HUES64 (cell line): ENCODE measurements at regions not wholly inside any gene's neighbourhood (a gene's known extent, or its start where the extent isn't known, plus 50 kb on each side); places are given as distances from the start of the nearest gene placed in this dataset.

ENCODE experiments used
- H3K27ac ChIP-seq: 2 replicates; pipeline ENCODE4 v1.7.0; 2013; ENCODE audit warnings: low read depth, low read length, inconsistent platforms
- H3K27me3 ChIP-seq: 2 replicates; pipeline ENCODE4 v1.6.1; 2013; ENCODE audit warnings: mild to moderate bottlenecking, low read length; ENCODE audit not compliant: insufficient read depth
- H3K36me3 ChIP-seq: 2 replicates; pipeline ENCODE4 v1.6.1; 2013; ENCODE audit warnings: mild to moderate bottlenecking, low read length; ENCODE audit not compliant: insufficient read depth
- H3K4me1 ChIP-seq: 2 replicates; pipeline ENCODE4 v1.6.1; 2013; ENCODE audit warnings: mild to moderate bottlenecking, low read length, moderate library complexity; ENCODE audit not compliant: insufficient read depth
- H3K4me3 ChIP-seq: 2 replicates; pipeline ENCODE4 v1.5.1; 2013; ENCODE audit warnings: mild to moderate bottlenecking, low read length, moderate library complexity
- H3K9ac ChIP-seq: 2 replicates; pipeline ENCODE4 v1.6.1; 2013; ENCODE audit warnings: mild to moderate bottlenecking, low read depth, low read length
- H3K9me3 ChIP-seq: 2 replicates; pipeline ENCODE4 v1.6.1; 2013; ENCODE audit warnings: low read depth, low read length; ENCODE audit not compliant: insufficient read depth
- WGBS: fragments of 150-250, 120-280 bp; methylation state at CpG from one replicate; pipeline ENCODE4 v1.1.7; 2013; ENCODE audit warnings: missing lambda C conversion rate; 5-methylcytosine and 5-hydroxymethylcytosine counted together

DNA sequence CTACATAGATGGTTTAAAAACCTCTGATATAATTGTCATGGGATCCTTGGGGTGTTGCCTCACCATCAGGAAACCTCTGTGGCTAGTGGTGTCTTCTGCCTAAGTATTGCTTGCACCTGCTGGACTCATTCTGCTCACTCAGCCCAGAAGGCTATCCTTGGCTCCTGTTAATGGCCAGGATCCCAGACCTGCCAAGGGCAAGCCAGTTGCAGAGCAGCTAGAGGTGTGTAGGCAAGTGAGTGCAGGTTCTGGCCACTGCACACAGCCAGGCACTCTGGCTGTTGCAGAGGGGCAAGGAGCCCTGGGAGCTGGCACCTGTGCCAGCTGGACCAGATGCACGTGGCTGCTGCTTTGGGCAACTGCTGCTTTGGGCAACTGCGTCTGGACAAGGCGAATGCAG lies 1125.8 kb downstream of the SI start:
- H3K27ac ChIP-seq: no peak overlapping the region
- H3K4me3 ChIP-seq: no peak overlapping the region
- H3K36me3 ChIP-seq: no peaks in the 10 kb centered on the region
- no peaks in the 10 kb centered on the region for H3K4me1 ChIP-seq
- H3K9ac ChIP-seq: no peak overlapping the region
- no peaks in the 10 kb centered on the region for H3K27me3 ChIP-seq
- no peaks in the 10 kb centered on the region for H3K9me3 ChIP-seq
- WGBS: 97% methylated on average over 3 of the region's 3 CpGs

DNA sequence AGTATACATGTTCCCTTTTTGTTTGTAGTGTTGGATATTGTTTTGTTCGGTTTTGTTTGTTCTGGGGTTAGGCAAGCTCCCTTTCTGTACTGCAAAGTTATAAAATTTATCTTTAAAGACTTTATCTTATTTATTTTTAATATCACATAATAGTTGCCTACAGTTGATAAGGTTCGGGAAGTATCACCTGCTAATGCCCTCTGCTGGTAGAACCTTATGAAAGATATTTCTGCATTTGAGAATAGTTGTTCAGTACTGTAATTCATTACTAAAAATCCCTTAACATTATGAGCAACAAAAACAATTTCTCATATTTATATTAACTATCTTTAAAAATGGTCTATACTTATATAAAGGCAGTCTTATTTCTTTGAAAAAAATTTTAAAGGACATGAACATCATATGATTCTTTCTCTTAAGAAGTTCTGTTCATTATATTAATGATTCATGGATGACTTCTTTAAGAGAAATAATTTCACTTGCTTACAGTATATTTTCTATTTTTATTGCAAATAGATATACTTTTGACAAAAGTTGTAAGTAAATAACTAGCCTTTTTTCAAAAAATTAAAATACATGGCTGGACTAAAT lies 1126.8 kb downstream of the SI start:
- Histone ChIP-seq H3K27me3 (no peaks in the 10 kb centered on the region), H3K9me3 (no peaks in the 10 kb centered on the region), H3K4me3 (no peak overlapping the region), H3K36me3 (no peaks in the 10 kb centered on the region), H3K4me1 (no peaks in the 10 kb centered on the region), H3K27ac (no peak overlapping the region), H3K9ac (no peak overlapping the region)
- WGBS: no CpG with 5 or more reads among the region's 2 CpGs

DNA sequence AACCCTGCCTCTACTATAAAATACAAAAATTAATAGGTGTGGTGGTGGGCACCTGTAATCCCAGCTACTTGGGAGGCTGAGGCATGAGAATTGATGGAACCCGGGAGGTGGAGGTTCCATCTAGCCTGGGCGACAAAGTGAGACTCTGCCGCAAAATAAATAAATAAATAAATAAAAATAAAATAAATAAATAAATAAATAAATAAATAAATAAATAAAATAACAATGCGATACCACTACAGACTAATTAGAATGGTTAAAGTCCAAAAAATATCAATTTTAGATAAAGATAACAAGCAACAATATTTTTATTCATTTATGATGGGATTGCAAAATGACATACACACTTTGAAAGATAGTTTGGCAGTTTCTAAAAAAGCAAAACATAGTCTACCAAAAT lies 1131.5 kb downstream of the SI start:
- WGBS: 100% methylated on average over 1 of the region's 4 CpGs

DNA sequence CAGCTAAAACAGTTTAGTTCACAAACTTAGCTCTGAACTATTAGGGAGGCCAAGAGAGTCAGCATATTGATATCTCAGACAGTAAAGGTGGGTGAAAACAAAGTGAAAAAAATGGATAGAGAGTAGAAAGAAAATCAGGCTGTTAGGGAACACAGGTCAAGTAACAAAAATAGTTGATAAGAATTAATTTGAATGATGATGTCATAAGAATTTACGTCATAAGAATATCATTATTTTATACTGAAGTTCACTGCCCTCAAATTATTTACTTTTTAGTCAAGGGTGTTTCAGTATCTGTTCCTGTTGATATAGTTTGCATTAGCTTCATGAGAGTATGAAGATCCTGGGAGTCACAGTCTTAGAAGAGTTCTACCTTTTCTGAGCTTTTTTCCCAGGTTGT lies 1134.6 kb downstream of the SI start:
- Histone ChIP-seq H3K27me3 (no peaks in the 10 kb centered on the region), H3K27ac (no peak overlapping the region), H3K4me1 (no peaks in the 10 kb centered on the region), H3K4me3 (no peak overlapping the region), H3K9me3 (peaks cover 6% of the 10 kb centered on the region; the same call in 1 of the 2 replicates), H3K9ac (no peak overlapping the region), H3K36me3 (no peaks in the 10 kb centered on the region)
- WGBS: no CpG with 5 or more reads among the region's 1 CpG

More for the DNA sequence above, 1131.5 kb downstream of the SI start:
- Histone ChIP-seq H3K4me3 (no peak overlapping the region), H3K9ac (no peak overlapping the region), H3K9me3 (peaks cover 6% of the 10 kb centered on the region; the same call in 1 of the 2 replicates), H3K36me3 (no peaks in the 10 kb centered on the region), H3K27me3 (no peaks in the 10 kb centered on the region), H3K27ac (no peak overlapping the region), H3K4me1 (no peaks in the 10 kb centered on the region)

DNA sequence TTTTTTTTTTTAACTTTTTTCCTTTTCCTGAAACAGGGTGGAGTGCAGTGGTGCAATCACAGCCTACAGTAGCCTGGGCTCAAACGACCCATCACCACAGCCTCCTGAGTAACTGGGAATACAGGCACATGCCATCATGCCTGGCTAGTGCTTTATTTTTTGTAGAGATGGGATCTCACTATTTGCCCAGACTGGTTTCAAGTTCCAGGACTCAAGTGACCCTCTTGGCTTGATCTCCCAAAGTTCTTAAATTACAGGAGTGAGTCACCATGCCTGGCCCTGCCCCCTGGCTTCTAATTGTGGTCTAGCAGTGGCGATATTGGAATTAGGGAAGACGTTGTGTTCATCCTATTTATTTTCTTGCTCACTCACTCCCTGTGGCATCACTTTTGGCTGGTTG lies 1138.4 kb downstream of the SI start:
- H3K27me3 ChIP-seq: no peaks in the 10 kb centered on the region
- H3K9me3 ChIP-seq: peaks cover 4% of the 10 kb centered on the region; the same call in 1 of the 2 replicates
- no peak overlapping the region for H3K27ac ChIP-seq
- WGBS: 94% methylated on average over 3 of the region's 3 CpGs
- H3K4me3 ChIP-seq: no peak overlapping the region
- H3K9ac ChIP-seq: no peak overlapping the region
- H3K36me3 ChIP-seq: no peaks in the 10 kb centered on the region
- H3K4me1 ChIP-seq: no peaks in the 10 kb centered on the region

DNA sequence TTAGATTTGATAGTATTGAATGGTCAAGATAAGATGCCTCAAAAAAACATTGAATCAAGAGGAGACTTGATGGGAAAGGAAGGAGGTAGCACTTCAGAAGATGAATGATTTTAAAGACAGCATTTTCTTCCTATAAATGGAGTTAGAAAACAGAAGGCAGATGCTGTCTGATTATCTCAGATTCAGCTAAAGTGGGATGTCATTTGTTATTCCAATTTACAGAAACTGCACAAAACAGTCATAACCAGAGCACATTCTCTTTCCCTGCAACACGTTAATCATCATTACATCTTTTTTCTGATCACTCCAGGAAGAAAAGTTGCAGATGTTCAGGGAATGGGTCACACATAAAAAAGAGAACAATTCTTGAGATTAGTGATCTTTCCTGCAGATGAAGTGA lies 1141.8 kb downstream of the SI start:
- no peaks in the 10 kb centered on the region for H3K9me3 ChIP-seq
- no peak overlapping the region for H3K4me3 ChIP-seq
- H3K9ac ChIP-seq: no peak overlapping the region
- H3K4me1 ChIP-seq: no peaks in the 10 kb centered on the region
- no peaks in the 10 kb centered on the region for H3K36me3 ChIP-seq
- 100% methylated on average over 1 of the region's 1 CpG for WGBS
- no peak overlapping the region for H3K27ac ChIP-seq
- H3K27me3 ChIP-seq: no peaks in the 10 kb centered on the region

DNA sequence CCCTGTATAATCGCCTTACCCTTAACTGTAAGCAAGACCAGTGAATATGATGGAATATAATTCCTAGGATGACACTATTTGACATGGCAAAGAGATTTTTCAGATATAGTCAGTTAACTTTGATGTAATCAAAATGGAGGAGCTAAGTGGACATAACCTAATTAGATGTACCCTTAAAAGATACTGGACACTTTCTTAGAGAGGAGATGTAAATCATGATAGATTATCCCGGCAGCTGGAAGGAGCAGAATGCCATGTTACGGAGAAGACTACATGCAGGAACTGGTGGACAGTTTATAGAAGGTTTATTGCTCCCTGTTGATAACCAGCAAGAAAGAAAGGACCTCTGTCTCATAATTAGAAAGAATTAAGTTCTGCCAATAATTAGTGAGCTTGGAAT lies 1142.9 kb downstream of the SI start:
- H3K9me3 ChIP-seq: no peaks in the 10 kb centered on the region
- WGBS: 48% methylated on average over 2 of the region's 3 CpGs

DNA sequence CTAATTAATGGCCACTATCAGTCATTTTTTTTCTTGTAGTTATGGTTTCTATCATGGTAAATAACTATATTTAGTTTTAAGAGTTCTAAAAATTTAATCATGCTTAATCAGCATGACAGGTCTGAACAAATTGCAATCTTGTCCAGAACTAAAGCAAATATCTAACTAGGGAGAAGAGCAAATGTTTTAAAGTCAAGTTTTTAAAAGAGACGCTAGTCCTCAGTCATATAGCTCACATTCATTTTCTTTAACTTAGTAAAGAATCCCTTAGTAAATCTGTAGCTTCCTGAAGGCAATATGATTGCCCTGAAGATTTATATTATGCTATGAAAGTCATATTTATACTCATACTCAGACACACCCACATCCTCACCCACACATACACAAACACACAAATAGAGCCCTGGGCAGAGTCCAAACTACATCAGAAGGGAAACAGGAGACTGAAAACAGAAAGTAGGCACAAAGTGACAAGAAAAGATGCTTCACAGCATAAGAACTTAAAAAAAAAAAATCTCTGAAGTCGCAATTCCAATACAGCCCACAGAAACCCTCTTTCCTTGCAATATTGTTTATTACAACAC lies 1149.1 kb downstream of the SI start:
- peaks cover 5% of the 10 kb centered on the region for H3K4me1 ChIP-seq
- 95% methylated on average over 1 of the region's 2 CpGs for WGBS
- no peak overlapping the region for H3K27ac ChIP-seq
- no peaks in the 10 kb centered on the region for H3K9me3 ChIP-seq
- H3K9ac ChIP-seq: no peak overlapping the region
- H3K4me3 ChIP-seq: no peak overlapping the region
- no peaks in the 10 kb centered on the region for H3K27me3 ChIP-seq
- no peaks in the 10 kb centered on the region for H3K36me3 ChIP-seq

More for the DNA sequence above, 1142.9 kb downstream of the SI start:
- Histone ChIP-seq H3K4me1 (no peaks in the 10 kb centered on the region), H3K9ac (no peak overlapping the region), H3K36me3 (no peaks in the 10 kb centered on the region), H3K27me3 (no peaks in the 10 kb centered on the region), H3K27ac (no peak overlapping the region), H3K4me3 (no peak overlapping the region)

DNA sequence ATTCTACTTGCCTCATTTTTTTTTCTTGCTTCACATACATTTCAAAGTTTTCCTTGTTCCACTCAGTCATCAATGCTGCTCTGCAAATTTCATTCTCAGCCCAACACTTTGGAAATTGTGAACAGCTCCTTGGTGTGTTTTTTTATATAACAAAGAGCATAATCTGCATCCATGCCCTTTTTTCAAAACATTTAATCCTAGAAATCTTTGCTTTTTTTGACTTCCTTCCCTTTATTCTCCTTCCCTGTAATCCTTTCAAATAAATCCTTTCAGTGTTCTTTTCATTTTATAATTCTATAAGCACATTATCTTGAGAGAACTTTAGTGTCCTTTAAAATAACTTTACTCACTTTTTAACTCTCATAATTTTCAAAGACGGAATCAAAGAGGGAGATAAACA lies 1150.8 kb downstream of the SI start:
- no peak overlapping the region for H3K27ac ChIP-seq
- 100% methylated on average over 1 of the region's 1 CpG for WGBS
- H3K4me3 ChIP-seq: no peak overlapping the region
- no peaks in the 10 kb centered on the region for H3K36me3 ChIP-seq
- peaks cover 5% of the 10 kb centered on the region for H3K4me1 ChIP-seq
- no peaks in the 10 kb centered on the region for H3K27me3 ChIP-seq
- H3K9ac ChIP-seq: no peak overlapping the region
- no peaks in the 10 kb centered on the region for H3K9me3 ChIP-seq

DNA sequence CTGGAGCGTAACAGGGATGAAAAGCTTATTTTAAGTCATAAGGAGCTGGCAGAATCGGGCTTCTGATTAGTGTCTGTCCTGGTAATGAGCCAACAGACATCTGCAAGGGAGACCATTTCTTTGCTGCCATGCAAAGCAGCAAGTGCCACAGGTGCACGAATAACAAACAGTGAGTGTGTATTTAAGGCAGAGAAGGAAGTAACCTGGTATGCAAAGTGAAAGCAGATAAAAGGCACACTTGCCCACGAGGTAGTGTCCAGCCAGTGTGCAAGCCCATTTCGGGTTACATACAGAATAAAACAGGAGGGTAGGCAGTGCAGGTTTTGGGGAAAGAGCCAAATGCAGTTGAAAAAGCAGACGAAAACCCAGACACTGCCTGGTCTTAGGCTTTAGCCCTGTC lies 1153.7 kb downstream of the SI start:
- 75% methylated on average over 6 of the region's 6 CpGs for WGBS
- no peak overlapping the region for H3K27ac ChIP-seq
- no peaks in the 10 kb centered on the region for H3K36me3 ChIP-seq
- H3K27me3 ChIP-seq: no peaks in the 10 kb centered on the region
- H3K4me1 ChIP-seq: peaks cover 5% of the 10 kb centered on the region
- H3K9ac ChIP-seq: no peak overlapping the region
- no peak overlapping the region for H3K4me3 ChIP-seq
- no peaks in the 10 kb centered on the region for H3K9me3 ChIP-seq

DNA sequence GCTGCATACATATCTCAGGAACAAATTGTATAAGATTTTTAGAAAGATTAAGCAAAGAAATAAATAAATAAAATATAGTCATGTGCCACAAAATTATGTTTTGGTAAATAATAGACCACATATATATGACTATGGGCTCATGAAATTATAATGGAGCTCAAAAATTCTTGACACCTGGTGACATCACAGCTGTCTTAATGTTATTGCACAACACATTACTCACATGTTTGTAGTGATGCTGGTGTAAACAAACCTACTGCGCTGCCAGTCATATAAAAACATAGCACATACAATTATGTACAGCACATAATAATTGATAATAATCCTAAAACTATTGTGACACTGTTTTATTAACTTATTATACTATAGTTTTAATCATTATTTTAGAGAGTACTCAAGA lies 1159.1 kb downstream of the SI start:
- Histone ChIP-seq H3K27ac (no peak overlapping the region), H3K27me3 (no peaks in the 10 kb centered on the region), H3K9ac (no peak overlapping the region), H3K9me3 (no peaks in the 10 kb centered on the region), H3K4me3 (no peak overlapping the region), H3K36me3 (no peaks in the 10 kb centered on the region), H3K4me1 (peaks cover 7% of the 10 kb centered on the region)
- WGBS: no CpG with 5 or more reads among the region's 1 CpG
